DOHH2 (cell line): ENCODE measurements at regions not wholly inside any gene's neighbourhood (a gene's known extent, or its start where the extent isn't known, plus 50 kb on each side); places are given as distances from the start of the nearest gene placed in this dataset.

ENCODE experiments used
- CTCF ChIP-seq: fragments of 200-600 bp; sonication (generic); IDR thresholded peaks from one replicate; pipeline ENCODE4 v1.5.1; 2014; ENCODE audit warnings: antibody characterized with exemption, mild to moderate bottlenecking, low read depth, low read length; ENCODE audit not compliant: poor library complexity, severe bottlenecking
- EZH2phosphoT487 ChIP-seq: fragments of 200-600 bp; sonication (generic); IDR thresholded peaks from 2 replicates; pipeline ENCODE4 v1.6.1; 2017; ENCODE audit warnings: borderline replicate concordance, mild to moderate bottlenecking, antibody characterized with exemption, low read length, moderate library complexity, mixed read lengths

DNA sequence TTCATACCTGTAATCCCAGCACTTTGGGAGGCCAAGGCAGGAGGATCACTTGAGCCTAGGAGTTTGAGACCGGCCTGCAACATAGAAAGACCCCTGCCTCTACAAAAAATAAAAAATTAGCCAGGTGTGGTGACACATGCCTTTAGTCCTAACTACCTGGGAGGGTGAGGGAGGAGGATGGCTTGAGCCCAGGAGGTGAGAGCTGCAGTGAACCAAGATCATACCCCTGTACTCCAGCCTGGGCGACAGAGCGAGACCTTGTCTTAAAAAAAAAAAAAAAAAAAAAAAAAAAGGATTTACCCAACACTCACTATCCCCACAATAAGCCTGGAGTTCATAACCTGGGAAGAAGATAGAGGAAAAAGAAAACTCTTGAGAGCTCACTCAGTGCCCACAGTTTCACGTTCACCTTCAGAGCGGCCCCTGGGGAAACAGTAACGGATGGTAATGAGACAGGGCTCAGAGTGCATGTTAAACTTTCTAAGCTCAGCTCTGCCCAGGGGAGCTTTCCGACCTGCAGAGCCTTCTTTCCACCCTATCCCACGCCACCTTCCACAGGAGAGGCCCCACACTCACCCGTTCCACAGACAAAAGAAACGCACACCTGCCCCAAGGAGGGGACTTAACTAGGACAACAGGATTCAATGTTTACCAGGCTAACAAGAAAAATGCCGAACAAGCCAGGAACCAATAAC is 259.8 kb upstream of the KLF14 start:
- TF ChIP-seq CTCF (no peak), EZH2phosphoT487 (no peak)
